HPDE6-E6E7 (cell line): ENCODE measurements at regions not wholly inside any gene's neighbourhood (a gene's known extent, or its start where the extent isn't known, plus 50 kb on each side); places are given as distances from the start of the nearest gene placed in this dataset.

Experiments
- DNase-seq: peaks from one replicate; pipeline ENCODE4 v3.0.0; 2011; ENCODE audit warnings: missing footprints; ENCODE audit errors: extremely low spot score

- no peak for DNase-seq
Observed at GRCh38 chr13:34412817-34413375, 529.2 kb upstream of the NBEA start.

GRCh38 chr13:34413538-34414210 lies 528.4 kb upstream of the NBEA start:
- no peak for DNase-seq

GRCh38 chr13:34414616-34415015 lies 527.5 kb upstream of the NBEA start:
- DNase-seq = no peak

- DNase-seq = no peak
Observed at GRCh38 chr13:34416971-34417380, 525.1 kb upstream of the NBEA start.

GRCh38 chr13:34417896-34418295 lies 524.2 kb upstream of the NBEA start:
- DNase-seq = no peak

GRCh38 chr13:34419025-34419424 lies 523.0 kb upstream of the NBEA start:
- no peak for DNase-seq

- DNase-seq = no peak
Observed at GRCh38 chr13:34419755-34420154, 522.3 kb upstream of the NBEA start.

- DNase-seq = no peak
Observed at GRCh38 chr13:34420702-34421346, 521.2 kb upstream of the NBEA start.

GRCh38 chr13:34421347-34421719 lies 520.7 kb upstream of the NBEA start:
- DNase-seq = no peak

GRCh38 chr13:34421858-34422475 lies 520.1 kb upstream of the NBEA start:
- DNase-seq = no peak

- no peak for DNase-seq
Observed at GRCh38 chr13:34422956-34423355, 519.1 kb upstream of the NBEA start.

GRCh38 chr13:34425327-34425949 lies 516.6 kb upstream of the NBEA start:
- DNase-seq = no peak

GRCh38 chr13:34428911-34429310 lies 513.2 kb upstream of the NBEA start:
- DNase-seq = no peak

GRCh38 chr13:34430294-34430693 lies 511.8 kb upstream of the NBEA start:
- no peak for DNase-seq

- no peak for DNase-seq
Observed at GRCh38 chr13:34431827-34432581, 510.1 kb upstream of the NBEA start.

- DNase-seq = no peak
Observed at GRCh38 chr13:34435338-34435737, 506.7 kb upstream of the NBEA start.

GRCh38 chr13:34437873-34438272 lies 504.2 kb upstream of the NBEA start:
- no peak for DNase-seq

- no peak for DNase-seq
Observed at GRCh38 chr13:34452831-34453230, 489.2 kb upstream of the NBEA start.

- DNase-seq = no peak
Observed at GRCh38 chr13:34458756-34459715, 483.0 kb upstream of the NBEA start.

GRCh38 chr13:34459856-34460255 lies 482.2 kb upstream of the NBEA start:
- DNase-seq = no peak

- DNase-seq = peak; percentile 31
Observed at GRCh38 chr13:34462843-34463242, 479.2 kb upstream of the NBEA start.
